Right cardiac atrium (tissue), 5 donors: ENCODE measurements at regions not wholly inside any gene's neighbourhood (a gene's known extent, or its start where the extent isn't known, plus 50 kb on each side); places are given as distances from the start of the nearest gene placed in this dataset.
A peak's percentile ranks its signal among the peaks of the same experiment; 100 is the strongest.

ENCODE experiments used
- ATAC-seq, 2 donors: fragments of 200-7000 bp; cut with Tn5 transposase; one replicate each; pipeline versions ENCODE4 v1.8.0 to v1.9.1; 2020; ENCODE audit warnings: moderate library complexity in 2 of 2, mild to moderate bottlenecking in 1 of 2
- DNase-seq, 3 donors: peaks; one replicate each; pipeline ENCODE4 v3.0.0-alpha.2; 2020
- H3K27ac ChIP-seq: one replicate; pipeline ENCODE4 v1.5.1; 2013; ENCODE audit warnings: mild to moderate bottlenecking, low read length, control low read depth, moderate library complexity
- H3K27me3 ChIP-seq: one replicate; pipeline ENCODE4 v1.6.1; 2013; ENCODE audit not compliant: control insufficient read depth, insufficient read depth
- H3K4me1 ChIP-seq: one replicate; pipeline ENCODE4 v1.6.1; 2013; ENCODE audit warnings: low read length; ENCODE audit not compliant: control insufficient read depth, insufficient read depth
- H3K4me3 ChIP-seq: one replicate; pipeline ENCODE4 v1.5.1; 2013; ENCODE audit warnings: low read length, control low read depth
- H3K9me3 ChIP-seq: one replicate; pipeline ENCODE4 v1.6.1; 2013; ENCODE audit warnings: low read length; ENCODE audit not compliant: control insufficient read depth
- WGBS: extraction: QIAGEN DNeasy Blood & Tissue Kit; methylation state at CpG from one replicate; pipeline ENCODE4 v1.1.7; 2013; 5-methylcytosine and 5-hydroxymethylcytosine counted together
- intact Hi-C, 4 donors: fragments of 100-400 bp; cut with DNase I; formaldehyde crosslinking; loops; one replicate each; pipeline versions ENCODE4 v1.11.0 to v1.14.0; 2022 to 2023
- donor health status: healthy with polysubstance abuse.
- donor health status: DM: no; HTN: yes; CAD: no.
- donor health status: DM: no; HTN: no; CAD: no.
- donor health status: DM: no; HTN: yes; CAD: no; lungs with severe emphysema.
- donor health status: DM: yes; HTN: yes; CAD: no.

DNA sequence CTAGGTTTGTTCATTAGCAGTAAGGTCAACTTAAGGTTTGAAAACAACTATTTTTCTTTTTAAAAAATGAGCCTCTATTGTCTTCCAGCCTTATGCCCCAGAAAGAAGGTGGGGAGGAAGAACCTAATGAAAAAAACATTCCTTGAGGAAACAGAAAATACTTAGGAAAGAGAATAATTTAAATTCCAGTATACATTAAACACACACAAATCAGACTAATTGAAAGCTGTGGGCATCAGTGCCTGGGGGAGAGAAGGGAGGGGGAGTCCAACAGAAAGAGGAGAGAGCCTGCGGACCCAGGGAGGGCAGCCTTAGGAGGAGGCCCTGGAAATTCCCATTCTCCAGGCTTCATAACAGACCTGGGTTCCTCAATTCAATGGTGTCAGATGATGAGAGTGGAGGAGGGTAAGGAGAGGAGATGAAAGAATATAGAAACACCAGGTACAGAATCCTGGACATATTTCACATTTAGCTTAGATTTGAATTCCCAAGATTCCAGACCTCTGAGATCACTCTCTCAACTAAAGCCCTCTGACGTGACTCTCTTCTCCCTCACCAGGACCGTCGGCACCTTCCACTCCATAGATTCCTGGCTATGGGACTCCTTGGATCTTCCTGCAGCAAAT is 320.5 kb upstream of the UMPS start:
- Histone ChIP-seq H3K9me3 (no peaks in the 10 kb centered on the region), H3K4me1 (no peaks in the 10 kb centered on the region), H3K4me3 (no peak overlapping the region), H3K27ac (no peak overlapping the region), H3K27me3 (no peaks in the 10 kb centered on the region)
- DNase-seq (no peak), ATAC-seq (no peak)
- 74% methylated on average over 4 of the region's 4 CpGs for WGBS
- intact Hi-C loops: no loop called here

DNA sequence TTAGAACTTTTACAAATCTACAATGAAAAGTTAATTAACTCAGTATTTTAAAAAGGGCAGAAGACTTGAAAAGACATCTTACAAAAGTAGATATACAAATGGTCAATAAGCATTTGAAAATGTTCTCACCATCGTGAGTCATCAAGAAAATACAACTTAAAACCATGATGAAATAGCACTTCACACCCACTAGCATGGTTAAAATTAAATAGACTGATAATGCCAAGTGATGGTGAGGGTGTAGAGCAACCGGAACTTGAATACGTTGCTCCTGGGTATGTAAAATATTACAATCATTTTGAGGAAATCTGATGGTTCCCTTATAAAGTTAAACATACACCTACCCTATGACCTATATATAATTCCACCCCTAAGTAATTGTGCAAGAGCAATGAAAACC is 319.8 kb upstream of the UMPS start:
- intact Hi-C loops: no loop called here
- 83% methylated on average over 3 of the region's 3 CpGs for WGBS
- Histone ChIP-seq H3K4me1 (no peaks in the 10 kb centered on the region), H3K4me3 (no peak overlapping the region), H3K27me3 (no peaks in the 10 kb centered on the region), H3K27ac (no peak overlapping the region), H3K9me3 (no peaks in the 10 kb centered on the region)
- no peak for DNase-seq
- ATAC-seq: no peak

DNA sequence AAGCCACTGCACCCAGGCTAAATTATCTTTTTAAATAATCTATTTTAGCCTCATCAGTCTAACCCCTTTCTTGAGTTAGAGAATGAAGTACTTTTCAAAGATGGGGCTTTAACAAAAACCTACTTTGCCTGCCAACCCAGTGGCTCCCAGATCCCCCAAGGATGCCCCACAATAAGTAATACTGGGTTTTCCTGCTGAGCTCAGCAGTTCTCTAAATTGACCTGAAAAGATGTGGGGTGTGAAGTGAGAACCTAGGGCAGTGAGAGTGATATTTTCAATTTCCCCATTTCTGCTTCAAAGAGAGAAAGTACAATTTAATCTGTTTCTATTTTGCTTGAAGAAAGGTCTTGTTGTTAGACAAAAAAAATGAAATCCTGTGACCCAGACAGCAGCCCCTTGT is 318.5 kb upstream of the UMPS start:
- no peak for ATAC-seq
- no peak for DNase-seq
- Histone ChIP-seq H3K4me3 (no peak overlapping the region), H3K9me3 (no peaks in the 10 kb centered on the region), H3K27me3 (no peaks in the 10 kb centered on the region), H3K27ac (no peak overlapping the region), H3K4me1 (no peaks in the 10 kb centered on the region)
- intact Hi-C loops: no loop called here

DNA sequence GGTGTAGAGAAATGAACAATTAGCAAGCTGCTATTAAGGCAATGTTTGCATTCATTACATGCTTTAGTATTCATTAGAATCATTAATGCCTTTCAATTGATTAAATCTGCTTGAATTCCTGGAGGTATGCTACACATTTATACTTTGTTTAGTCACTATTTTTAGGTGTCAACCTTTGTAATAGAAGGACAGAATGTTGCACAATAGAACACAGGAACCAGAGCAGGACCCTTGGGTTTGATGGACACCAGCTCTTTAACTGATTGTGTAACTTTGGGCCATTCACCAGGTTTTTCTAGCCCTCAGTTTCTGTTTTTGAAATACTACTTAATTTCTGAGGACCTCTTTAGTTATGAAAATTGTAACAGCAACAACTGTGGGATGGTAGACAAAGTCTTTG is 317.6 kb upstream of the UMPS start:
- Histone ChIP-seq H3K27ac (no peak overlapping the region), H3K4me3 (no peak overlapping the region), H3K4me1 (no peaks in the 10 kb centered on the region), H3K9me3 (no peaks in the 10 kb centered on the region), H3K27me3 (no peaks in the 10 kb centered on the region)
- DNase-seq (no peak), ATAC-seq (no peak)
- intact Hi-C loops: no loop called here

DNA sequence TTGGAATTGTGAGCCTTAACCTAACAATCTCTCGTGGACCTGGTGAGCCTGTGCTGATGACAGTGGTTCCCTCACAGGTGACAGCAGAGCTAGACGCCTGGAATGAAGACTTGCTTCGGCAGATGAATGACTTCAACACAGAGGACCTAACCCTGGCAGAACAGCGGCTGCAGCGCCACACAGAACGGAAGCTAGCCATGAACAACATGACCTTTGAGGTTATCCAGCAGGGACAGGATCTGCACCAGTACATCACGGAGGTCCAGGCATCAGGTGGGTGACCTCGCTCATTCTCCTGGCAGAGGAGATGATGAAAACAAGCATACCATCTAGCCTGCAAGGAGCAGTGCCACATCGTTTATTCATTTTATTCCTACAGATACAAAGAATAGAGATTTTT is 316.9 kb upstream of the UMPS start:
- WGBS: 90% methylated on average over 9 of the region's 9 CpGs
- Histone ChIP-seq H3K4me1 (no peaks in the 10 kb centered on the region), H3K9me3 (no peaks in the 10 kb centered on the region), H3K4me3 (no peak overlapping the region), H3K27ac (no peak overlapping the region), H3K27me3 (no peaks in the 10 kb centered on the region)
- intact Hi-C loops: no loop called here
- no peak for DNase-seq
- ATAC-seq: no peak

DNA sequence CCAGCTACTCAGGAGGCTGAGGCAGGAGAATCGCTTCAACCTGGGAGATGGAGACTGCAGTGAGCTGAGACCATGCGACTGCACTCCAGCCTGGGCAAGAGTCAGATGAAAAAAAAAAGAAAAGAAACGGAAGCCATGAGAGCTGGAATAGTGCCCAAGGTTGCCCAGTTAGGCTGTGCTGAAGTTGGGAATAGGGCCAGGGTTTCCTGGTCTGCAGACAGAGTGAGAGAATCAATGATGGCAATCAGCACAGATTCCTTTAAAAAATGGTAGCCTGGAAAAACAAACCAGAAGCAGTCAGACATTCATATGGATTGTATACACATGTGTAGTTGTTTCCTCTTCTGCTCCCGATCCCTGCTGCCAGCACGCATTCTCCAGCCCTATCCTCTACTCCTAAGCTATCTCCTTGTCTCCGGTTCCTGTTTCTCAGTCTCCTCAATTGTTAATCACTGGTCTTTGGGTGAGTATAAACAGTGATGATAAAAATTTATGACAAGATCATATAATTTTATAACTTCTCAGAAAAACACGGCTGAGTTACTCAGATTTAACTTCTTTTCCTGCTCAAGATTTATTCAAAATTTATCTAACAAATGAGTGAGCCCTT is 316.2 kb upstream of the UMPS start:
- H3K9me3 ChIP-seq: no peaks in the 10 kb centered on the region
- intact Hi-C loops: no loop called here
- no peak for ATAC-seq
- H3K27me3 ChIP-seq: no peaks in the 10 kb centered on the region
- 80% methylated on average over 7 of the region's 7 CpGs for whole genome bisulfite sequencing
- no peak for DNase-seq
- H3K4me3 ChIP-seq: no peak overlapping the region
- no peak overlapping the region for H3K27ac ChIP-seq
- H3K4me1 ChIP-seq: no peaks in the 10 kb centered on the region

DNA sequence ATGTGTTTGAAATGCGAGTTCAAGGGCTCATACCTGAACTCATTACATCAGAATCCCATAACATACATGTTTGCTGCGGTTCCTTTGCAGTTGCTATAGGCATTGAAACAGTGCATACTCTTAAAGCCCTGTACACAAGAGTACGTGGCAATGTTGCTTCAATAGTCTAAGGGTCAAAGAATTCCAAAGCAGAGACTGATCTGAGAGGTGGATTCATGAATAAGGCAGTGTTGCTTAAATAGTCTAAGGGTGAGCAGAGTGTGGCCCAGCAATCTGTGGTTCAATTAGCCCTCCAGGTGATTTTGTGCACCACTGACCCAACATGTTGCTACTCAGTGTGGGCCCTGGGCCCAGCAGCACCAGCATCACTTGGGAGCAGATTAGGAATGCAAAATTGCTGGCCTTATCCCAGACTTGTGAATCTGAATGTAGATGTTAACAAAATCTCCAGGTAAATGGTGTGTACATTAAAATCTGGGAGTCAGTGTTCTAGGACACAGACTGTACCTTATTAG is 314.7 kb upstream of the UMPS start:
- ATAC-seq: no peak
- Histone ChIP-seq H3K4me3 (no peak overlapping the region), H3K4me1 (no peaks in the 10 kb centered on the region), H3K27me3 (no peaks in the 10 kb centered on the region), H3K27ac (no peak overlapping the region), H3K9me3 (no peaks in the 10 kb centered on the region)
- WGBS: 95% methylated on average over 3 of the region's 3 CpGs
- intact Hi-C loops: no loop called here
- DNase-seq: no peak

DNA sequence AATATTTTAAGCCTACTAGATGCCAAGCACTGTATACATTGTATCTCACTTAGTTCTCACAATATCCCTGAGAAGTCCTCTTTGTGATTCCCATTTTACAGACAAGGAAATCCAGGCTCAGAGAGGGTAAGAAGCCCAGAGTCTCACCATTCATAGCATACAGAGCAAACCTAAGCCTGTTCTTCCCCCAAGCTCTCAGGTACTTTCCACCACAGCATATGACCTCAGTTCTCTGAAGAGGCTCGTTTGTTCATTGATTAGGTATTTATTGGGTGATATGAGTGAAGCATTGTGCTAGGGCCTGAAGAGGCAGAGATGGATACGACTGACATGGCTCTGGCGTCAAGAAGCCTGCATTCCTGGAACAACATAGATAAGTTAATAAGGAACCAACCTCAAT is 310.9 kb upstream of the UMPS start:
- H3K4me3 ChIP-seq: no peak overlapping the region
- 50% methylated on average over 3 of the region's 3 CpGs for WGBS
- ATAC-seq: no peak
- no peaks in the 10 kb centered on the region for H3K27me3 ChIP-seq
- DNase-seq: no peak
- no peak overlapping the region for H3K27ac ChIP-seq
- no peaks in the 10 kb centered on the region for H3K9me3 ChIP-seq
- intact Hi-C loops: no loop called here
- H3K4me1 ChIP-seq: peaks cover 2% of the 10 kb centered on the region

DNA sequence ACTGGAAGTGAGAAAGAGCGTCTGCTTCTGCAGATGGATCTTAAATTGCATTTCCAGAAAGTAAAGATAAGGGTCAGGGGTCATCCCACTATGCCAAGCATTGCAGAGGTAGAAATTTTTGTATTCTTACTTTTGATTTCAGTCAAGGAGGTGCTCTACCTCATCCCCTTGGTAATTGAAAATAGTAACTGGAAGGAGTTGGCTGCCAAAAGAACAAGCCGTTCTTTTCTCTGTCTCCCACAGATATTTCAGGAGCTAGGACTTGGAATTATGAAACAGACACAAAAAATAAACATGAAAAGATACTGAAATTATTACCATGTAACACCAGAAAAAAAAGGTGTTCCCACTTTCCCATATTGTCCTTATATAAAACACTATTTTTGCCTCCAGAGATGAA is 309.9 kb upstream of the UMPS start:
- DNase-seq (no peak), ATAC-seq (peak in 1 of 2 donors; percentile 22)
- Histone ChIP-seq H3K4me3 (no peak overlapping the region), H3K9me3 (no peaks in the 10 kb centered on the region), H3K27me3 (no peaks in the 10 kb centered on the region), H3K4me1 (peaks cover 2% of the 10 kb centered on the region), H3K27ac (peak overlapping the region; percentile 43)
- WGBS: 68% methylated on average over 2 of the region's 2 CpGs
- intact Hi-C loops: no loop called here

DNA sequence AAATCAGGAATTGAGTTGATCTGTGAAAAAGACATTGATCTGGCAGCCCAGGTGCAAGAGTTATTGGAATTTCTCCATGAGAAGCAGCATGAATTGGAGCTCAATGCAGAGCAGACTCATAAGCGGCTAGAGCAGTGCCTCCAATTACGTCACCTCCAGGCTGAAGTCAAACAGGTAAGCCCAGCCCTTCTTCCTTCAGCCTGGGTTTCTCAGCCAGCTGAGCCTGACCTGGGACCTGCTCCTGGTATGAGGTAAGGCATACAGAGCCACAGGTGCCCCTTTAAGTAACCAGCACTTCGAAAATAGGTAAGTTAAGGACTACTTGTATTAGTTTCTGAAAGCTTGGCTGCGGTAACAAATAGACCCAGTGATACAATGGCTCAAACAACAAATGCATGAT is 307.4 kb upstream of the UMPS start:
- no peaks in the 10 kb centered on the region for H3K27me3 ChIP-seq
- H3K4me3 ChIP-seq: no peak overlapping the region
- H3K9me3 ChIP-seq: no peaks in the 10 kb centered on the region
- H3K4me1 ChIP-seq: peaks cover 2% of the 10 kb centered on the region
- H3K27ac ChIP-seq: no peak overlapping the region
- DNase-seq (no peak), ATAC-seq (no peak)
- WGBS: 95% methylated on average over 4 of the region's 4 CpGs
- intact Hi-C loops: no loop called here

DNA sequence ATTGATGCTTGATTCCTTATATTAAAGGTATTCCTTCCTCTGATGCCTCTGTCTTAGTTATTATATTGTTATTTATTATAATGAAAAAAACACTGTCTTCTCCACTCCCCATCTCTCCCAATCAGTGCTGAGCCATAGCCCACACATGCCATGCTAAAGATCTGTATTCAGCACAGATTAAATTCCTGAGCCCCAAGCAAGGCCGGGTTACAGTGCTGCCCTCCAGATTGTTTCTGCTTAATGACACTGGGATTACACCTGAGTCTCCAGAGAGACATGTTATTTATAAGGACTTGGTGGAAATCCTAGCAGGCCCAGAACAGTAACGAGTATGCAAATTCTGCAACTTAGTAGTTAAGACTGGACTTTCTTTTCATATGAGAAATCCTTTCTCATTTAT is 305.9 kb upstream of the UMPS start:
- Histone ChIP-seq H3K4me3 (no peak overlapping the region), H3K27me3 (no peaks in the 10 kb centered on the region), H3K4me1 (peaks cover 2% of the 10 kb centered on the region), H3K27ac (no peak overlapping the region), H3K9me3 (no peaks in the 10 kb centered on the region)
- DNase-seq: no peak
- no peak for ATAC-seq
- intact Hi-C loops: no loop called here
- WGBS: 73% methylated on average over 2 of the region's 2 CpGs

DNA sequence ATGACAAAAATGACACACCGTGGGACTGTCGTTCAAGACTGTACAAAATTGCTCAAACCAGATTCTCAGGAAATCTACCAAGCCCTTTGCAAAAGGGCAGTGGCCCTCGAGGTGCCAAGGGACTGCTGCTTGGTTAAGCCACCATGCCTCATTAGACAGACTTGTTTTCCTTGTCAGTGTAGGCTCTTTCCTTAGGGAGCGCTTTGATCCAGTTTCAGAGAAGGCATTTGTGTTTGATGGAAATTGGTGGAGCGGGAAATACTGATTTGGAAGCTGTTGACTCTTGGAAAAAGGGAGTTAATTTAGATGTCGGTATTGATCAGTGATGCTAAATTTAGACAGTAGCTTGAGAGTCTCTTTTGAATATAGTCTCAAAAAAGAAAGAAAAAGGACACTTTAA is 304.3 kb upstream of the UMPS start:
- intact Hi-C loops: no loop called here
- DNase-seq (no peak), ATAC-seq (no peak)
- Histone ChIP-seq H3K9me3 (no peaks in the 10 kb centered on the region), H3K4me1 (peaks cover under 1% of the 10 kb centered on the region), H3K27me3 (no peaks in the 10 kb centered on the region), H3K4me3 (no peak overlapping the region), H3K27ac (no peak overlapping the region)
- 94% methylated on average over 6 of the region's 6 CpGs for WGBS
